ENCODE measurements at regions not wholly inside any gene's neighbourhood (a gene's known extent, or its start where the extent isn't known, plus 50 kb on each side); places are given as distances from the start of the nearest gene placed in this dataset.

GRCh38 chr9:135255033-135255840, 167.8 kb downstream of the OLFM1 start:
- no peak for DNase-seq

- no peak for DNase-seq
These were observed 168.5 kb downstream of the OLFM1 start for GRCh38 chr9:135255841-135256580.

GRCh38 chr9:135256581-135257354, 169.3 kb downstream of the OLFM1 start:
- DNase-seq, result no peak

- no peak for DNase-seq
These were observed 171.0 kb downstream of the OLFM1 start for GRCh38 chr9:135258461-135258860.

- DNase-seq, result no peak
These were observed 171.8 kb downstream of the OLFM1 start for GRCh38 chr9:135259273-135259672.

GRCh38 chr9:135260221-135261180, 173.0 kb downstream of the OLFM1 start:
- DNase-seq, result no peak

GRCh38 chr9:135262248-135262647, 174.8 kb downstream of the OLFM1 start:
- no peak for DNase-seq

- DNase-seq, result no peak
These were observed 176.0 kb downstream of the OLFM1 start for GRCh38 chr9:135263511-135263910.

GRCh38 chr9:135265931-135266330, 178.5 kb downstream of the OLFM1 start:
- DNase-seq, result no peak

GRCh38 chr9:135267191-135267809, 179.8 kb downstream of the OLFM1 start:
- DNase-seq, result no peak

GRCh38 chr9:135268031-135268430, 180.6 kb downstream of the OLFM1 start:
- DNase-seq, result no peak

- no peak for DNase-seq
These were observed 181.5 kb downstream of the OLFM1 start for GRCh38 chr9:135268981-135269380.

GRCh38 chr9:135269912-135270830, 182.7 kb downstream of the OLFM1 start:
- no peak for DNase-seq

- DNase-seq, result no peak
These were observed 184.0 kb downstream of the OLFM1 start for GRCh38 chr9:135271425-135271824.

GRCh38 chr9:135272608-135273007, 185.1 kb downstream of the OLFM1 start:
- DNase-seq, result no peak

GRCh38 chr9:135273008-135273407, 185.5 kb downstream of the OLFM1 start:
- no peak for DNase-seq

- no peak for DNase-seq
These were observed 187.7 kb downstream of the OLFM1 start for GRCh38 chr9:135275163-135275562.

GRCh38 chr9:135275571-135276289, 188.3 kb downstream of the OLFM1 start:
- no peak for DNase-seq

GRCh38 chr9:135277219-135278201, 190.0 kb downstream of the OLFM1 start:
- DNase-seq, result no peak

Measured in NCI-H2081 (cell line).